Loucy (cell line): ENCODE measurements at regions not wholly inside any gene's neighbourhood (a gene's known extent, or its start where the extent isn't known, plus 50 kb on each side); places are given as distances from the start of the nearest gene placed in this dataset.

Experiments used
- H2AFZ ChIP-seq: fragments of 200-600 bp; sonication (generic); 2 replicates; pipeline ENCODE4 v1.6.0; 2016; ENCODE audit warnings: antibody characterized with exemption, mild to moderate bottlenecking, low read length, moderate library complexity
- H3F3A ChIP-seq: fragments of 200-600 bp; 2 replicates; pipeline ENCODE4 v1.6.0; 2016; ENCODE audit warnings: antibody characterized with exemption, low read depth, mild to moderate bottlenecking
- H3K27me3 ChIP-seq: fragments of 200-600 bp; sonication (generic); 2 replicates; pipeline ENCODE4 v1.6.1; 2014; ENCODE audit warnings: low read length, mild to moderate bottlenecking; ENCODE audit not compliant: insufficient read depth, poor library complexity, severe bottlenecking
- H3K36me3 ChIP-seq: fragments of 200-600 bp; sonication (generic); 2 replicates; pipeline ENCODE4 v1.6.1; 2016; ENCODE audit warnings: low read length; ENCODE audit not compliant: insufficient read depth
- H3K4me1 ChIP-seq: fragments of 200-600 bp; sonication (generic); 2 replicates; pipeline ENCODE4 v1.5.1; 2014; ENCODE audit warnings: low read length, mild to moderate bottlenecking; ENCODE audit not compliant: insufficient read depth, poor library complexity, severe bottlenecking
- H3K4me2 ChIP-seq: fragments of 200-600 bp; sonication (generic); 2 replicates; pipeline ENCODE4 v1.6.0; 2014; ENCODE audit warnings: antibody characterized with exemption, low read length, low read depth, mild to moderate bottlenecking; ENCODE audit not compliant: poor library complexity, severe bottlenecking
- H3K4me3 ChIP-seq: fragments of 200-600 bp; sonication (generic); 2 replicates; pipeline ENCODE4 v1.5.1; 2014; ENCODE audit warnings: low read length, mild to moderate bottlenecking, mixed read lengths; ENCODE audit not compliant: poor library complexity, severe bottlenecking
- H3K79me2 ChIP-seq: fragments of 200-600 bp; sonication (generic); 2 replicates; pipeline ENCODE4 v1.6.1; 2014; ENCODE audit warnings: low read length; ENCODE audit not compliant: insufficient read depth
- H3K9ac ChIP-seq: fragments of 200-600 bp; sonication (generic); 2 replicates; pipeline ENCODE4 v1.6.0; 2014; ENCODE audit warnings: mild to moderate bottlenecking, low read depth, low read length, moderate library complexity; ENCODE audit not compliant: poor library complexity, severe bottlenecking
- H3K9me2 ChIP-seq: fragments of 200-600 bp; sonication (generic); replicated peaks from 2 replicates; pipeline ENCODE4 v1.6.1; 2016; ENCODE audit warnings: low read depth, low read length, mixed read lengths
- H3K9me3 ChIP-seq: fragments of 200-600 bp; sonication (generic); 2 replicates; pipeline ENCODE4 v1.6.1; 2014; ENCODE audit warnings: mild to moderate bottlenecking, antibody characterized with exemption, low read length, low read depth; ENCODE audit not compliant: insufficient read depth
- H4K20me1 ChIP-seq: fragments of 200-600 bp; sonication (generic); 2 replicates; pipeline ENCODE4 v1.6.0; 2014; ENCODE audit warnings: antibody characterized with exemption, low read length, mild to moderate bottlenecking; ENCODE audit not compliant: insufficient read depth, poor library complexity, severe bottlenecking
- CTCF ChIP-seq: fragments of 200-600 bp; sonication (generic); conservative IDR thresholded peaks from 2 replicates; pipeline ENCODE4 v1.5.1; 2014; ENCODE audit warnings: mild to moderate bottlenecking, antibody characterized with exemption, low read length
- EZH2phosphoT487 ChIP-seq: fragments of 200-600 bp; IDR thresholded peaks from 2 replicates; pipeline ENCODE4 v1.6.1; 2018; ENCODE audit warnings: antibody characterized with exemption, mild to moderate bottlenecking, moderate library complexity, borderline replicate concordance

GRCh38 chr5:158544388-158545339 lies 555.1 kb downstream of the EBF1 start:
- H3K27me3 ChIP-seq, result no peaks in the 10 kb centered on the region
- H3F3A ChIP-seq, result no peaks in the 10 kb centered on the region
- 0 out of 2 replicates have a peak overlapping the region, but pooled peaks have one; percentile 36 for H2AFZ ChIP-seq
- H3K4me1 ChIP-seq, result peaks cover 14% of the 10 kb centered on the region
- H3K4me2 ChIP-seq, result no peak overlapping the region
- no peaks in the 10 kb centered on the region for H3K36me3 ChIP-seq
- no peaks in the 10 kb centered on the region for H3K9me2 ChIP-seq
- H3K4me3 ChIP-seq, result no peak overlapping the region
- no peak overlapping the region for H3K9ac ChIP-seq
- TF ChIP-seq CTCF, result no peak
- no peak for TF ChIP-seq EZH2phosphoT487
- no peaks in the 10 kb centered on the region for H4K20me1 ChIP-seq
- no peaks in the 10 kb centered on the region for H3K9me3 ChIP-seq
- H3K79me2 ChIP-seq, result no peaks in the 10 kb centered on the region

DNA sequence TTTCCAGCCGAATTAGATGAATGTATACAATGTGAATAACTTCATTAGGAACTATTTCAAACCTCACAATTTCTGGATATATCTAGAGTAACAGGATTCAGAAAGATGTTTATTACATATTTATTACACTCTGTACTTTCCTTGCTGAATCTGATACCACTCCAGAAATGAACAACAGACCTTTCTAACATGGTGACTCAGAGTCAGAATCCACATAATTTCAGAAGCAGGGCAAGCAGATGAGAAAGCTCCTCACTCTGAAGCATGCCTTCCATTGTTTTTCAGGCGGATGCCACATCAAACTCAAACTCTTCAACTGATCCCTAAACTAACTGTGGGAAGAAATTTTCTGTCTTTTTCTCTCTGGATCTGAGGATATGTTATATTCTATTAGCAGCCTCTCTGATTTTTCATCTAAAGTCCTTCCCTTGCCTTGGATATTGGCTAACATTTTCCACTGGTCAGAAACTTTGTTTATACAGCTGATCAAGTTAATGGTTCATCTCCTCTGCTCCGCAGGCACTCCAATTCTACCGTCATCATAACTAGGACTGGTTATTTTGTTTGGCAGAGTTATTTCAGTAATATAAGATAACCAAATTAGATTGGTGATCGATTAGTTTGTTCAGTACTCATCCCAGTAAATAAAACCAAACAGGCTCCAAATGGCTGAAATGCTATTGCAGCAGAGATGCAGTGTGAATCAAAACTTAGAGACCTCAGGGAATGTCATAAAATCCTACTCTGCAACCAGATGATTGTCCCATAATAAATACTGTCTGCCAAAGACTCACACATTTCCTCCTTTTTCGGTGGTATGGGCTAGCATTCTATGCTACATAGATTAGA lies 556.0 kb downstream of the EBF1 start:
- Histone ChIP-seq H2AFZ (no peak overlapping the region), H3K9ac (no peak overlapping the region), H4K20me1 (no peaks in the 10 kb centered on the region), H3K4me1 (peaks cover 16% of the 10 kb centered on the region), H3K36me3 (no peaks in the 10 kb centered on the region), H3K4me3 (no peak overlapping the region), H3K4me2 (no peak overlapping the region), H3K9me3 (no peaks in the 10 kb centered on the region), H3K27me3 (no peaks in the 10 kb centered on the region), H3K9me2 (no peaks in the 10 kb centered on the region), H3F3A (no peaks in the 10 kb centered on the region), H3K79me2 (no peaks in the 10 kb centered on the region)
- TF ChIP-seq CTCF (no peak), EZH2phosphoT487 (no peak)

DNA sequence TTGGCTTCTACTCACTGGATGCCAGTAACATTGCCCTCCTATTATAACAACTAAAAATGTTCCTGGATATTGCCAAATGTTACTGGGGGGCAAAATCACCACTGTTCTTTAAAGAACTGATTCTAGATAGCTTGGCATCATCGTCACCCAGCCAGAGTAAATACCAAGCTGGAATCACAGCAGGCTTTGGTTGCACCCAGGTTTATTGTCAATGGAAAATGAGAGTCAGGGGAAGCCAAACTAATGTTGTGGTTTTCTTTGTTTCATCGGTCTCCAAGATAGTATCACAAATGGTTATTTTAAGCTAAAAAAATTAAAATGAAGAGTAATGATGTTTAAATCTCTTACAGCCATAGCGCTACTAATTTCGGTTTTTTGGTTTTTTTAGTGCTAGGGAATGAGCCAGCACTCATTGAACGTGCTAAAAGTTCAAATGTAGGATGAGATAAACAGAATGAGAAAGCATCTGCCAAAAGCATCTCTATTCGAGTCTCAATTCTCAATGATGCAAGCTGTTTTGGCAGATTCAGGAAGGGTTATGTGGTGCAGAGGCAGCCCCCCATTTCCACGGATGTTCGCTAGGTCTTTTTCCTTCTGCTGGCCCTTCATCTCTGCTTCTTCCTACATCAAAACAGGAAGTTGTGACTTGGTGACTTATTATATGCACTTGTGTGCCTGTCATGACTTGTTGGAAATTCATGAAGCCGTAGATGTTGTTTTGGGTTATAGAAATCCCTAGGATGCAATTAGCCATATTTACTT lies 558.0 kb downstream of the EBF1 start:
- Histone ChIP-seq H3F3A (no peaks in the 10 kb centered on the region), H3K9me3 (no peaks in the 10 kb centered on the region), H4K20me1 (no peaks in the 10 kb centered on the region), H3K9ac (no peak overlapping the region), H3K4me2 (no peak overlapping the region), H3K4me3 (no peak overlapping the region), H2AFZ (no peak overlapping the region), H3K9me2 (no peaks in the 10 kb centered on the region), H3K36me3 (no peaks in the 10 kb centered on the region), H3K4me1 (peaks cover 31% of the 10 kb centered on the region), H3K79me2 (no peaks in the 10 kb centered on the region), H3K27me3 (no peaks in the 10 kb centered on the region)
- TF ChIP-seq CTCF (no peak), EZH2phosphoT487 (no peak)
